CD14-positive monocyte (primary cell): ENCODE measurements at regions not wholly inside any gene's neighbourhood (a gene's known extent, or its start where the extent isn't known, plus 50 kb on each side); places are given as distances from the start of the nearest gene placed in this dataset.

ENCODE experiments used
- DNase-seq, 3 donors: peaks; one replicate each; pipeline ENCODE4 v3.0.0-alpha.2; 2011 to 2022
- H2AFZ ChIP-seq: 2 replicates; pipeline ENCODE4 v1.6.0; 2012; ENCODE audit warnings: mild to moderate bottlenecking, low read depth, low read length, inconsistent platforms; ENCODE audit not compliant: insufficient read depth, poor library complexity, severe bottlenecking
- H3K27ac ChIP-seq, 2 donors: 1 replicate in 1 of 2; 2 replicates in 1 of 2; pipeline ENCODE4 v1.5.1; 2012 to 2013; ENCODE audit warnings: low read length in 2 of 2, control low read depth in 1 of 2, inconsistent platforms in 1 of 2, low read depth in 1 of 2, mild to moderate bottlenecking in 1 of 2
- H3K27me3 ChIP-seq, 2 donors: one replicate each; pipeline versions ENCODE4 v1.6.0 to v1.6.1; 2011 to 2013; ENCODE audit warnings: low read length in 2 of 2; ENCODE audit not compliant: control insufficient read depth in 2 of 2, insufficient read depth in 2 of 2
- H3K36me3 ChIP-seq, 2 donors: replicated peaks in 1 of 2; 1 replicate in 1 of 2; 2 replicates in 1 of 2; pipeline versions ENCODE4 v1.5.1 to v1.6.1; 2012 to 2013; ENCODE audit warnings: low read length in 2 of 2, control low read depth in 1 of 2, inconsistent platforms in 1 of 2, mild to moderate bottlenecking in 1 of 2; ENCODE audit not compliant: insufficient read depth in 2 of 2, control insufficient read depth in 1 of 2
- H3K4me1 ChIP-seq, 2 donors: 1 replicate in 1 of 2; 2 replicates in 1 of 2; pipeline versions ENCODE4 v1.5.1 to v1.6.1; 2012 to 2013; ENCODE audit warnings: low read length in 2 of 2, control low read depth in 1 of 2, inconsistent platforms in 1 of 2, mild to moderate bottlenecking in 1 of 2, moderate library complexity in 1 of 2; ENCODE audit not compliant: insufficient read depth in 2 of 2, control insufficient read depth in 1 of 2
- H3K4me2 ChIP-seq: replicated peaks from 2 replicates; pipeline ENCODE3; 2012; ENCODE audit warnings: low read length, moderate library complexity, mild to moderate bottlenecking; ENCODE audit not compliant: poor library complexity, severe bottlenecking; ENCODE audit errors: extremely low read depth
- H3K4me3 ChIP-seq, 3 experiments: fragments of 200-600 bp in 1 of 3; sonication (generic) in 1 of 3; replicated peaks in 1 of 3; 1 replicate in 2 of 3; 2 replicates in 1 of 3; pipeline ENCODE4 v1.5.1; 2011 to 2013; ENCODE audit warnings: low read length in 3 of 3, mild to moderate bottlenecking in 3 of 3, control low read depth in 2 of 3, low read depth in 2 of 3, inconsistent platforms in 1 of 3, moderate library complexity in 1 of 3
- H3K79me2 ChIP-seq: 2 replicates; pipeline ENCODE4 v1.6.0; 2012; ENCODE audit warnings: mild to moderate bottlenecking, control low read depth, inconsistent platforms, low read length, moderate library complexity; ENCODE audit not compliant: insufficient read depth
- H3K9ac ChIP-seq: 2 replicates; pipeline ENCODE4 v1.6.0; 2017; ENCODE audit warnings: low read length, mild to moderate bottlenecking; ENCODE audit not compliant: insufficient read depth, poor library complexity, severe bottlenecking
- H3K9me3 ChIP-seq, 2 donors: replicated peaks in 1 of 2; 1 replicate in 1 of 2; 2 replicates in 1 of 2; pipeline versions ENCODE4 v1.5.1 to v1.6.1; 2012 to 2013; ENCODE audit warnings: low read length in 2 of 2, control low read depth in 1 of 2; ENCODE audit not compliant: control insufficient read depth in 1 of 2, insufficient read depth in 1 of 2
- H4K20me1 ChIP-seq: 2 replicates; pipeline ENCODE4 v1.6.0; 2012; ENCODE audit warnings: mild to moderate bottlenecking, low read length, control low read depth, moderate library complexity; ENCODE audit not compliant: insufficient read depth
- H3K27ac Mint-ChIP-seq, 7 donors: one replicate each; pipeline ENCODE4 v1.8.0; 2020; ENCODE audit warnings: mild to moderate bottlenecking in 7 of 7, mixed read lengths in 7 of 7, moderate library complexity in 6 of 7, inconsistent platforms in 2 of 7
- H3K27me3 Mint-ChIP-seq, 3 donors: one replicate each; pipeline ENCODE4 v1.8.0; 2021 to 2022; ENCODE audit warnings: low read depth in 3 of 3, mild to moderate bottlenecking in 3 of 3, mixed read lengths in 3 of 3, moderate library complexity in 3 of 3, inconsistent platforms in 1 of 3
- H3K36me3 Mint-ChIP-seq, 2 donors: one replicate each; pipeline ENCODE4 v1.8.0; 2020; ENCODE audit warnings: mixed read lengths in 2 of 2, inconsistent platforms in 1 of 2, mild to moderate bottlenecking in 1 of 2
- H3K4me1 Mint-ChIP-seq: one replicate; pipeline ENCODE4 v1.8.0; 2020; ENCODE audit warnings: mild to moderate bottlenecking, mixed read lengths
- H3K4me3 Mint-ChIP-seq, 2 donors: one replicate each; pipeline ENCODE4 v1.8.0; 2020; ENCODE audit warnings: mild to moderate bottlenecking in 2 of 2, mixed read lengths in 2 of 2, moderate library complexity in 1 of 2
- H3K9me3 Mint-ChIP-seq, 7 donors: one replicate each; pipeline ENCODE4 v1.8.0; 2020 to 2022; ENCODE audit warnings: mixed read lengths in 7 of 7, mild to moderate bottlenecking in 6 of 7, moderate library complexity in 6 of 7, inconsistent platforms in 2 of 7
- WGBS: methylation state at CpG from one replicate; pipeline ENCODE4 v1.1.5; 2013; ENCODE audit warnings: missing lambda C conversion rate; ENCODE audit not compliant: insufficient coverage; 5-methylcytosine and 5-hydroxymethylcytosine counted together
- intact Hi-C, 2 donors: fragments of 100-400 bp; cut with micrococcal nuclease; formaldehyde crosslinking; loops; one replicate each; pipeline versions ENCODE4 v1.15.0 to v1.15.1; 2023
- TF ChIP-seq, protein P1 (sequence below): fragments of 200-600 bp; IDR thresholded peaks from one replicate; pipeline ENCODE4 v1.8.0; 2022; ENCODE audit warnings: antibody characterized with exemption, mild to moderate bottlenecking

DNA sequence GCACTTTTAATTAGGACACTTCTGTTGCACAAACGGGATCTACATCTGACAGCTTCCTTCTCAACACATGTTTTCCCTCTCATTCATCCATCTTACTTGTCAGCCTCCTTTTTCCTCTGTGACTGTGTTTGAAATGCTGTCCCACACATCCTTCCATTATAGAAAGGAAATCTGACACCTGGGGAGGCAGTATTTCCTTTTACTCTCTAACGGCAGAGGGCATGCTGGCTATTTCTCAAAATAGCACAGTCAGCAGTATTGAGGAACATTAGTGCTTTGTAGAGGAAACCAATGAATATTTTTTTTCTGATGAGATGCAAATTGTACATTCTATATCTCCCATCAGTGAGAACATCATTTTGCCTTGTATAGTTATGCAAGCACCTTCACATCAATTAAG lies 668.7 kb downstream of the SLC4A3 start:
- Histone ChIP-seq H3K79me2 (no peaks in the 10 kb centered on the region), H3K27me3 (no peaks in the 10 kb centered on the region), H4K20me1 (no peaks in the 10 kb centered on the region), H3K4me1 (no peaks in the 10 kb centered on the region), H3K4me2 (no peak overlapping the region), H3K36me3 (no peaks in the 10 kb centered on the region), H3K4me3 (no peak overlapping the region), H2AFZ (no peak overlapping the region), H3K9ac (no peak overlapping the region), H3K27ac (no peak overlapping the region), H3K9me3 (no peaks in the 10 kb centered on the region)
- Mint-ChIP-seq H3K9me3 (peaks cover 0 to 5% (median under 1%) of the 10 kb centered on the region in 7 donors), H3K4me1 (no peaks in the 10 kb centered on the region), H3K27me3 (peaks cover 0 to 2% (median 0%) of the 10 kb centered on the region in 3 donors), H3K4me3 (no peak overlapping the region), H3K27ac (no peak overlapping the region), H3K36me3 (no peaks in the 10 kb centered on the region)
- WGBS, result 0% methylated on average over 1 of the region's 2 CpGs
- DNase-seq, result no peak
- TF ChIP-seq, protein P1, sequence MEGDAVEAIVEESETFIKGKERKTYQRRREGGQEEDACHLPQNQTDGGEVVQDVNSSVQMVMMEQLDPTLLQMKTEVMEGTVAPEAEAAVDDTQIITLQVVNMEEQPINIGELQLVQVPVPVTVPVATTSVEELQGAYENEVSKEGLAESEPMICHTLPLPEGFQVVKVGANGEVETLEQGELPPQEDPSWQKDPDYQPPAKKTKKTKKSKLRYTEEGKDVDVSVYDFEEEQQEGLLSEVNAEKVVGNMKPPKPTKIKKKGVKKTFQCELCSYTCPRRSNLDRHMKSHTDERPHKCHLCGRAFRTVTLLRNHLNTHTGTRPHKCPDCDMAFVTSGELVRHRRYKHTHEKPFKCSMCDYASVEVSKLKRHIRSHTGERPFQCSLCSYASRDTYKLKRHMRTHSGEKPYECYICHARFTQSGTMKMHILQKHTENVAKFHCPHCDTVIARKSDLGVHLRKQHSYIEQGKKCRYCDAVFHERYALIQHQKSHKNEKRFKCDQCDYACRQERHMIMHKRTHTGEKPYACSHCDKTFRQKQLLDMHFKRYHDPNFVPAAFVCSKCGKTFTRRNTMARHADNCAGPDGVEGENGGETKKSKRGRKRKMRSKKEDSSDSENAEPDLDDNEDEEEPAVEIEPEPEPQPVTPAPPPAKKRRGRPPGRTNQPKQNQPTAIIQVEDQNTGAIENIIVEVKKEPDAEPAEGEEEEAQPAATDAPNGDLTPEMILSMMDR, result no peak
- intact Hi-C loops, result no loop called here

DNA sequence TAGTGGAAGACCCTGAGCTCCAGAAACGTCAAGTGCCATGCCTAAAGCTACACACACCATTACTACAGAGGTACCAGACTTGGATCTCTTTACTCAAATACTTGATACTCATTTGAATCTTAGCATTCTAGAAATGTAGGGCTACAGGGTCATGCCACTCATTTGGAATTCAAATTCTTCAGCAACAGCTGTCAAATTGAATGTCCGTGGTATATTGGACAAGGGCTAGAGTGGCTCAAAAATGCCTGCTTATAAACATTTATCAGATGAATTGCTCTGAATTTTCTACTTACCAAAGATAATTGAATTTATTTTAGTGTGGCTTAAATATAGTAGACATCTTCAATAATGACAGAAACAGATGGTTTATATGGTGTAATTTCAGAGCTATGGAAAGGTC lies 669.7 kb downstream of the SLC4A3 start:
- Histone ChIP-seq H3K4me1 (no peaks in the 10 kb centered on the region), H3K4me3 (no peak overlapping the region), H2AFZ (no peak overlapping the region), H3K36me3 (no peaks in the 10 kb centered on the region), H3K9ac (no peak overlapping the region), H3K27me3 (no peaks in the 10 kb centered on the region), H3K9me3 (no peaks in the 10 kb centered on the region), H3K79me2 (no peaks in the 10 kb centered on the region), H3K4me2 (no peak overlapping the region), H3K27ac (no peak overlapping the region), H4K20me1 (no peaks in the 10 kb centered on the region)
- Mint-ChIP-seq H3K4me1 (no peaks in the 10 kb centered on the region), H3K27me3 (peaks cover 0 to 2% (median 0%) of the 10 kb centered on the region in 3 donors), H3K9me3 (peaks cover 0 to 5% (median 0%) of the 10 kb centered on the region in 7 donors), H3K27ac (no peak overlapping the region), H3K36me3 (no peaks in the 10 kb centered on the region), H3K4me3 (no peak overlapping the region)
- TF ChIP-seq, protein P1, result no peak
- intact Hi-C loops, result no loop called here
- WGBS, result no CpG with 5 or more reads among the region's 2 CpGs
- DNase-seq, result no peak
